Glomerular visceral epithelial cell (primary cell): ENCODE measurements at regions not wholly inside any gene's neighbourhood (a gene's known extent, or its start where the extent isn't known, plus 50 kb on each side); places are given as distances from the start of the nearest gene placed in this dataset.
"Not testable (repeated sequence)": the region's sequence is repeated elsewhere in the genome, so short reads cannot be mapped to it uniquely, and the experiment has no call there.

Experiments used
- DNase-seq: peaks from one replicate; pipeline ENCODE4 v3.0.0-alpha.2; 2016; ENCODE audit errors: extremely low spot score

DNA sequence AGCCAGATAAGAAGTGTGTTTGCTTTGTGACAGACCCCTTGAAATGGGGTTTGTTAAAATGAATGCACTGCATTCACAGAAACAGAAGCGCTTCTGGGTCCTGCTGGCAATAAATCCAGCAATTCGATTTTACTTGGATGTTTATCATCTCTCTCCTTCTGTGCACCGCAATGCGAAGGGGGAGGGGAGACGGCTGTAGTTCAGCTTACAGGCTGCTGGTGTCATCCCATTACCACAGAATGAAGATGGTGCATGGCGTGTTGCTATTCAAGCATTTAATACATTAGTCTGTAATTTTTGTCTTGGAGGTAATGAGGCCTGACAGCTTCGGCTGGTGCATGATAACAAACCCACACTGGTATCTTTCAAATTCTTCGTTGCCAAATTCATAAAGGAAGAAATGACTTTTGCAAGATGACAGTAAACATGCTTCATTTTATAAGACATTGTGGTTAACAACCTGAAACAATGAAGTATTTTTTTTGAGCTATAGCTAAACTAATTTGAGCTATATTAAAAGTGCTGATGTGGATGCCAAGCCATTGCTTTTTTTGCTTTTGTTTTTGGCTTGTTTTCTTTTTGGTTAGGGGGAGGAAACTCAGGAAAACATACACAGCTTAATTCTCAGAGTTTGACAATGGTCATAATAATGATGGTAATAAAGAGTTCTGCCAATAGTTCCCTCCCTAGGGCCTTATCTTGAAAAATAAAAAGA lies 418.3 kb downstream of the OTOL1 start:
- peak; percentile 82 for DNase-seq

DNA sequence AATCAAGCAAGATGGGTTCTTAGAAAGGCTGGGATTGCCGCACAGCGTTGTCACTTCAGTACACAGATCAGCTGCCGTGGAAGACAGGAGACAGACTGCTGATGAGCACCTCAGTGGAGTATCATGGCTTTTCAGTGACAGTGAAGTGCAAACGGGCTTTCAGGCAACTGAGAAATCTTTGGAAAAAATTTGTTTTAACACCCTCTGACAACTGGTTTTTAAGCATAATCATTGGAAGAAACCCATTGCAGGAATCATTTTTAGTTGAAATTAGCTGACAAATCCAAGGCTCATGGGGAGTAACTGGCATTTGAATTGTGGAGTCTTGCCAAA lies 418.8 kb downstream of the OTOL1 start:
- peak; percentile 1 for DNase-seq

DNA sequence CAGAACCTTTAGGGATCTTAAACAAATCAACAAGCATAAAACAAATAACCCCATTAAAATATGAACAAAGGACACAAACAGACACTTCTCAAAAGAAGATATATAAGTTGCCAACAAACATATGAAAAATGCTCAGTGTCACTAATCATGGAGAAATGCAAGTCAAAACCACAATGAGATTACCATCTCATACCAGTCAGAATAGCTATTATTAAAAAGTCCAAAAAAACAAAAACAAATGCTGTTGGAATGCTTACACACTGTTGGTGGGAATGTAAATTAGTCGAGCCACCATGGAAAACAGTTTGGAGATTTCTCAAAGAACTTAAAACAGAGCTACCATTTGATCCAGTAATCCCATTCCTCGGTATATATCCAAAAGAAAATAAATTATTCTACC lies 423.6 kb downstream of the OTOL1 start:
- no peak for DNase-seq

DNA sequence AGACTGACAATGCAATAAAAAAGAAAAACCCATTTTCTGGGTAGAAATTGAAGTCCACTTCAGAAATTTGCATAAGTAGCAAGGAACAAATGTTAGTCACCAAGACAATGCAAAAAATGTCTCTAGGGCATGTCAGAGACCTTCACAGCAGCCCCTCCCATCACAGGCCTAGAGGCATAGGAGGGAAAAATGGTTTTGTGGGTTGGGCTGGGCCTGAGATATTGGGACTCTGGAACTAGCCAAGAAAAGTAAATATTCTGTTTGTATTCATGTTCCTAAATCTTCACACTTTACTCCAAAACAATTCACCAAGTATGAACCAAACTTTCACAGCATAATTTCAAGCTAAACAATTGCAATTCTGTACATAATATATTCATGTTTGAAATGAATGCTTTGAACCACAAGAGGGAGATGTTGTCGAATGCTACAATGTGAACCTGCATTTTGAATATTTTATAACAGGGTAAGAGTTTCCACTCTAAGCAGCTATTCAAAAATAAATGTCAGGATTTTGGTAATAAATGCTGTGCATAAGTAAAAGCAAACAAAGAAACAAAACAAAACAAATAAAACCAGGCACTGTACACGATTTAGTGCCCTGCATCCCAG lies 429.2 kb downstream of the OTOL1 start:
- no peak for DNase-seq

DNA sequence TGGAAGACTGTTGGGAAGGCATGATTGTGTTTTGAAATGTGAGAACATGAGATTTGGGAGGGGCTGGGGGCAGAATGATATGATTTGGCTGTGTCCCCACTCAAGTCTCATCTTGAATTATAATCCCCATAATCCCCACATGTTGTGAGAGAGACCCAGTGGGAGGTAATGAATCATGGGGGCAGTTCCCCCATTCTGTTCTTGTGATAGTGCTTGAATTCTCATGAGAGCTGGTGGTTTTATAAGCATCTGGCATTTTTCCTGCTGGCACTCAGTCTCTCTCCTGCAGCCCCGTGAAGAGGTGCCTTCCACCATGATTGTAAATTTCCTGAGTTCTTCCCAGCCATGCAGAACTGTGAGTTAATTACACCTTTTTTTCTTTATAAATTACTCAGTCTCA lies 430.5 kb downstream of the OTOL1 start:
- no peak for DNase-seq

DNA sequence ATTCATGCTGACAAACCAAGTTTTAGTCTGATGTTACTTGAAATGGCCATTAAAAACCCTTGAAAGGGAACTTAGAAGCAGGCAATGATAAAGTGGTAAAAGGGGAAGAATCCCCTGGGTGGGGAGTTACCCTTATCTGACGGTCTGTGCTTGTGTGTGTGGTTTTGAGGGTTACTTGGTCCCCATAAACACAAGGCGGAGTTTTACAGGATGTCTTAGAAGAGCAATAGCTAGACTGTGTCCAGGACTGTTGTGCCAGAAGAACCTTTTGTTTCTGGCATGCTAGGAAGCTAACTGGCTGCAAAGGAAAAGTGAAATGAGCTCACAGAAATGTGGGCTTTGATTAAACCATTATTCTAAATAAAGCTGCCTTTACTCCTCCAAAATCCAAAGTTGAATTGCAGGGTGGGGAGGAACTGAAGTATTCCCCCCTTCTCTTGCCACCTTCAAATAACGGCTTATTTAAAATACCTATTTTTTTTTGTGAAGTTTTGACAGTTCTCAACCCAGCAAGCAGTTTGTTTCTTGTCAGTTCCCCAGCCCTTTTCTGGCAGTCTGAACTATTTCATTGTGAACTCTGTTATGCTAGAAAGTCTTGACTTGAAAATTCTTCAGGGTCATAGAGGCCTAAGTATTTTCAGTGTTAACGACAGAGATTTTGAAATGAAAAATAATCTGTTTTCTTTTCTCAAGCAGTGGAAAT lies 443.5 kb downstream of the OTOL1 start:
- no peak for DNase-seq

DNA sequence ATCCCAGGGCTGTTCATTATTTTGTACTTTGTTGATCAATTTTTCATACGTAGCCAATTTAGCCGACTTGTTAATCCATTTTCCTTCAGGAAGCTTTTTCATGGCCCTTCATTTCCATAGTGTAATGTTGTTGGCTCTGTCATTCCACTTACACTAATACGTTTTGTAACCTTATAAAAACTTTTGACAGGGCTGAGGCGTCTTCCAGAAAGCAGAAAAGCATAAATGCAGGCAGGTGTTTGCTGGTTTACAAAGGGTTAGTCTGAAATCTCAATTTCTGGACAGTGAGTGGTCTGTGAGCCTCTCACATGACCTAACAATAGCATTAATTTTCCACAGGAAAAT lies 444.0 kb downstream of the OTOL1 start:
- no peak for DNase-seq

DNA sequence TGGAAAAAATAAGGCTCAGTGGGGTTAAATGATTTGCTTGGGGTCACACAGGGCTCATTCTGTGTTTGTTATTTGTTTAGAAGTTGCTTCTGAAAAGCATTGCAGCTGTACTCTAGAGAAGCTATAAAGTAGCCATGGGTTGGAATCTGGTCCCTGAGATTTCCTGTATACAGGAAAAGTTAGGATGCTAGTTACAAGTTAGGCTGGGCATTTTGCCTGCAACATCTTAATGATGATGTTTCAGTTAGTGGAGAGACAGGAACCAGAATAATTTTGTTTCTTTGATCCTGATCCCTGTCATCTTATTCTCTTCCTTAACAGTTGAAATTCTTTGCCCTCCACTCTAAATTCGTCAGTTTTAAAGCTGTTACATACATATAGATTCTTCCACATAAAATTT lies 445.3 kb downstream of the OTOL1 start:
- no peak for DNase-seq

DNA sequence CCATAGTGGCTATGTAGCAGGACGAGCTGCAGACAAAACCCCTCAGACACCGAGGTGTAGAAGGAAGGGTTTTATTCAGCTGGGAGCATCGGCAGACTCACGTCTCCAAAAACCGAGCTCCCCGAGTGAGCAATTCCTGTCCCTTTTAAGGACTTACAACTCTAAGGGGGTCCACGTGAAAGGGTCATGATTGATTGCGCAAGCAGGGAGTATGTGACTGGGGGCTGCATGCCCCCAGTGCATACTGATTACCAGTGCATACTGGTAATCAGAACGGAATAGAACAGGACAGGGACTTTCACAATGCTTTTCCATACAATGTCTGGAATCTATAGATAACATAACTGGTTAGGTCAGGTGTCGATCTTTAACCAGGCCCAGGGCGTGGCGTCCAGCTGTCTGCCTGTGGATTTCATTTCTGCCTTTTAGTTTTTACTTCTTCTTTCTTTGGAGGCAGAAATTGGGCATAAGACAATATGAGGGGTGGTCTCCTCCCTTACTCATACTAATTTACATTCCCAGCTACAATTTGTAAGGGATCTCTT lies 447.3 kb downstream of the OTOL1 start:
- not testable (repeated sequence) for DNase-seq

DNA sequence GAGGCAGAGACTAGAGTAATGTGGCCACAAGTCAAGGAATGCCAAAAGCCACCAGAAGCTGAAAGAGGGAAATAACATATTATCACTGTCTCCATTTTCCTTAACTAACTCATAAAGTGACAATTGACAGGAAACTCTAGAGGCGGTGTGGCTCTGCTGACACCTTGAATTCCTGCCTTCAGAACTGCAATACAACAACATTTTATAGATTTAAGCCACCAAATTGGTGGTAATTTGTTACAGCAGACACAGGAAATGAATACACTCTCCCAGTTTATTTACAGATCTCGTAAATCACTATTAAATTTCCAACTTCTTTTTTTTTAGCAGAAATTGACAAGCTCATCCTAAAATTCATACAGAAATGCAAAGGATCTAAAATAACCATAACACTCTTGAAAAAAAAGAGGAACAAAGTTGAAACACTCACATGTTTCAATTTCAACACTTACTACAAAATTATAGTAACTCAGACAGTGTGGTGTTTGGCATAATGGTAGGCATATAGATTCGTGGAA lies 449.9 kb downstream of the OTOL1 start:
- DNase-seq: no peak

DNA sequence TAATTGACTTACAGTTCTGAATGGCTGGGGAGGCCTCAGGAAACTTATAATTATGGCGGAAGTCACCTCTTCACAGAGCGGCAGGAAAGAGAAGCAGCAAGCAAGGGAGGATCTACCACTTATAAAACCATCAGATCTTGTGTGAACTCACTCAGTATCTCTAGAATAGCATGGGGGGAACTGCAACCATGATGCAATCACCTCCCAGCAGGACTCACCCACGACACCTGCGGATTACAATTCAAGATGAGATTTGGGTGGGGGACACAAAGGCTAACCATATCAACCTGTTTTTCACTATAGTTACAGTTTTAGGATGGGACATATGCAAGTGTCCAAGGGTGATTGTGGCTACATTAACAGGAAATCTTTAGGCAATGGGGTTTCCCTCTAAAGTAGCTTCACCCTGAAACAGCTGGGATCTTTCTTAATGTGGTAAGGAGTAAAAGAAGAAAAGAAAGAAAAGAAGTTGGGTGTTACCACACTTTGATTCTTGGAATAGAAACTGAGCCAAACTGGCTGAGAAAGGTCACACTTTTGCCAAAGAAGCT lies 453.8 kb downstream of the OTOL1 start:
- no peak for DNase-seq

DNA sequence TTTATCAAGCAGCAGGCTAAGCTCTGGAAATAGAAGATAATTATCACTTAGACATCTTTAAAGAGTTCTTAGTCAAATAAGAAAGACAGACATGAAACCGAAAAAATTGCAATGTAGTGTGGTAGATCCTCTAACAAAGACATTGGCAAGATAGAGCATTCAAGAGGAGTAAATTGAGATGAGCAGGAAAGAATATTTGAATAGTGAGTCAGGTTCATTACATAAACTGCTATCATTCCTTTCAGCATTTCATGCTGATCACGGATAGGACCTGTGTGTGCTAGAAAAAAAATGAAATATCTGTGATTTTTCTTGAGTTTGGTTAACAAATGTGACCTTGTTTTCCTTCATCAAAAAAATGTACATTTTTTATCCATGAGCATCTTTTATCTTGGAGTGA lies 460.9 kb downstream of the OTOL1 start:
- DNase-seq: no peak

DNA sequence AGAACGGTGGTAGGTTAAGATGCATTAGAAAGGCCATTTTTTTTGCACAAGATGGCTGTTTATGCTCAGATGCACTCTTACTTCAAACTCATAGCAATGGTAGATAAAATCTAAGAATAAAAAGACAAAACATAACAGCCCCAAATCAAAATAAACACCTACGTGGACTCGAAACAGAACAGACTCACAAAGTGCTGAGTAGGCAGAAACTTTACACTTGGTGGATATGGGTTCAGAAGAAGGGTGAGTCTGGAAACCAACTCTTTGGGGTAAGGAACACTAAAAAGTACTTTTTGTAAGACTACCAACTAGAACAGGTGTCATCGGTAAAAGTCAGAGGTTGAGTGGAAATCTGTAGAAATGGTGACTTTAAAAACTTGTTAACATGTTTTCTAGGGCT lies 468.2 kb downstream of the OTOL1 start:
- no peak for DNase-seq

DNA sequence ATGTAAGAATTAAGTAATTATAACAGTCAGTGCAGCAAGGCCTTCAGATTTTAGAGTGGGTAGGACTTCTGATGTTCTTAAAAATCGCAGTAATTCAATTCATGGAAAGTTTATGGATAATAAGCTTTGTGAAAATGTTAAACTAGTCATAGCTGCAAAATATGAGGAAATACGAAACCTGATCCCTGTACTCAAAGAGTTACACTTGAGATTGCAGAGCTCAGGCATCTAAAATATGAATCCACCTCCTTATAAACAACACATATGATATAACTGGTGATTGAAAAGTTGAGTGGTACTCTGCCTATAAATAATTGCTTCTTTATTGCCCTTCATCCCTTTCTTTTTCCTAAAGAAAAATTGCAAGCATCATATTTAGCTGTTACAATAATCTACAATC lies 473.3 kb downstream of the OTOL1 start:
- no peak for DNase-seq

DNA sequence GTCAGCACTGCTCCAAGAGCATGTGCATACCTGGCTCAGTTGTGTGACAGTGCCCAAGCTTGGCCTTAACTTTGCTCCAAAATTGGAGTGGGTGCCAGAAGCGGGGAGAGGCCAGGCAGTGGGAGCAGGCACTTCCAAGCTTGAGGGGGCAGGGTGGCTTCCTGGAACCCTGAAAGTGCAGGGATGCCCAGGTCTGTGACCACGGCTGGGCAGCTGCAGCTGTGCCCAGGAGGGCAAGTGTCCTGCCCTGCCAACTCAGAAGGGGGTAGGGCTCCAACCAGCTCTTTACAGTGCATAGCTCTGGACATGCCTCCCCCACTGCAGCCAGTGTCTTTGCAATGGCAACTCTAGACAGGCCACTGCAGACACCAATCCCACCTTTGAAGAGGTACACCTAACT lies 478.6 kb downstream of the OTOL1 start:
- no peak for DNase-seq

DNA sequence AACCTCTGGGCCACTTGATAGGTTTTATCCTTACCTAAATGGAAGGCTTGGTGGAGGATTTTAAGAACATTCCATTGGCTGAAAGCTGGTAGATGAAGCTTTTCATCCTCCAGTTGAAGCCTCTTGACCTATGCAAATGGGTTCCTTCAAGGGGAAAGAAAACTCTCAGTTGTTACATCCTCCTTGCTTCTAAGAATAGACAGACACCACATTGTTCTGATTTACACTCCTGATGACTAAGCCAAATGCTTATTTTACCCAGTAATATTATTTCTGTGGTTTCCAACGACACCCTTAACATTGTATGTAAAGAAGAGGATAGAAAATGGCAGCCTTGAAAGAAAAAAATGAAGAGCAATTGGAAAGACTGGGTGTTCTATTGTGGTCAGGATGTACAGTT lies 480.5 kb downstream of the OTOL1 start:
- peak; percentile 1 for DNase-seq

DNA sequence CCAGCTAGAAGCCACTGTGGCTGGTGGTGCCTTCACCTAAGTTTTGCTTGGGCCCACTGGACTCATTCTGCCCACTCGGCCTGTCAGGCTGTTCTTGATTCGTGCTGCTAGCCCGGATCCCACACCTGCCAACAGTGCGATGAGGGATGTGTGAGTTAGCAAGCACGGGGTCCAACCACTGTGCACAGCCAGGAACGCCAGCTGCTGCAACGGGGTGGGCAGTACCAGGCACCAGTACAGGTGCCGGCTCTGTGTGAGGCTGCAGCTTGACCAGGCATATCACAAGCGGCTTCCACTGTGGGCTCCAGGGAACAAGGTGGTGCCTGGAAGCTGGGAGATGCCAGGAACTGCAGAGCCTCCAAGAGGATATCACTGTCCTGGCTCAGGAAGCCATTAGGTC lies 481.2 kb downstream of the OTOL1 start:
- no peak for DNase-seq

DNA sequence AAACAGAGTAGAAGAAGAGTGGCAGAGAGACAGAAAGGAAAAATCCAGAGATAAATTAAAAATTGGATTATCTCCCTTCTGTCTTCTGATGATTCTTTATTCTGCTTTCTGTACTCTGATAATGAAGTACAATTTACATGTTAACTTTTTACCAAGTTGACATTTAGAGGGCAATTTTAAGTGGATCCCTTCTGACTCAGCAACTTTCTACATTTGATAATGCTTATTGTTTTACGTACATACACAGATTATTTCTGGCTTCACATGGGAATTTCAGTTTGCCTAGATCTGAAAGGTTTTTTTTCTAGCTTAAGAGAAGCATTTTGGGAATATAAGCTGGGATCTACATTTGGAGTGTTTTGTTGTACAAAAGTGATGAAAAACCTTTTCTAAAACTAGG lies 491.3 kb downstream of the OTOL1 start:
- DNase-seq: no peak

DNA sequence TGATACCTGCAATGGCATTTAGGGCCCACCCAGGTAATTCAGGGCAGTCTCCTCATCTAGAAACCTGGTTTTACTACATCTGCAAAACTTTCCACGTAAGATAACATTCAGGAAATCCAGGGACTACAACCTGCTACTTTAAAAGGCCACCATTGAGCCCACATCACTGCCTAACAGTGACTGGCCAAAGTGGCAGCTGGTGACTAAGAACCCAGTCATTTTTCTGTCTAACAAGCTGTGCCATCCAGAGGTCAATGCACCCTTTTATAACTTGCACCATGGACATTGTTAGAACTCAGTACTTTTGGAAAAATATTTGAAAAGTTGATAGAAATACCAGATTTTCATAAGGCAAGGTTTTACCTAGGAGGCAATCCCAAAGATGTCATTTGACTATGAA lies 492.4 kb downstream of the OTOL1 start:
- DNase-seq: no peak

DNA sequence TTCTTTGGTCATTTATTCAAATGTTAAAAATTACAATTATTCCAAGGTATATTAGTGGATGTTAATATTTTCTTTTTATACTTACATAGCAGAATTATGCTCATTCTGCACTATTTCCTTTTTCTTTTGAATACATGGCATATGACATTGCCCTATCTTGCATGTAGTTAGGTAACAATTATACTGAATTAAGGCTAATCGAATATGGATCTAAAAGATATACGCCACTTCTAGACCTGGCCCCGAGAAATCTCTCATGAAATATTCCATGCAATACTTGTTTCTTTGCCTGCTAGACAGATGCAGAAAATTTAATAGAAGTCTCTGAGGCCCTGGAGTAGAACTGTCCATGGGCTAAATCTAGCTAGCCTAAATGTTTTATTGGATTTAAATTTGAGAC lies 493.4 kb downstream of the OTOL1 start:
- DNase-seq: no peak

DNA sequence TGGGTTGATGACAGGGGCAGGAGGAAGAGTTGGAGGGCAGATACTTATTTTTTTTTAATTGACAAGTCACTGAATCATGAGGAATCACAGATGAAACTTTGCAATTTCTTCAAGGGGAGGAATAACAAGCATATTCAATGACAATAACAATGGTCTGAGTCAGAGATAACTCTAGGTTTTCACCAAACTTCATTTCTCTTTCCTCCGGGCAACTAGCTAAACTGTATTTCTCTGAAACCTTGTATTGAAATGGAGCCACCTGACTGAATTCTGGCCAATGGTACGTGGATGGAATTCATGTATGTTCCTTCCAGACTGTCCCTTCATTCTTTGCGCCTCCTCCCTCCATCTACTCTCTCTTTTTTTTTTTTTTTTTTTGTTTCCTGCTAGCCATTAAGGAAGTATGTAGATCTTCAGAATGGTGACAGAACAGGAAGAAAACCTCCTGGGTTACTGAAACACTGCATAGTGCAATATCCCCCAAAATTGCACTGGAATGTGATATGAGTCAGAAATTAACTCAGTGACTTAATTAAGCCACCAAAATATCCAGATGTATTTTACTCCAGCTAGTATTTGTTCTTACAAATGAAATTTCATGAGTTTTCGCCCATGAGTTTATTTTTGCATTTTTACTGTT lies 495.4 kb downstream of the OTOL1 start:
- no peak for DNase-seq

DNA sequence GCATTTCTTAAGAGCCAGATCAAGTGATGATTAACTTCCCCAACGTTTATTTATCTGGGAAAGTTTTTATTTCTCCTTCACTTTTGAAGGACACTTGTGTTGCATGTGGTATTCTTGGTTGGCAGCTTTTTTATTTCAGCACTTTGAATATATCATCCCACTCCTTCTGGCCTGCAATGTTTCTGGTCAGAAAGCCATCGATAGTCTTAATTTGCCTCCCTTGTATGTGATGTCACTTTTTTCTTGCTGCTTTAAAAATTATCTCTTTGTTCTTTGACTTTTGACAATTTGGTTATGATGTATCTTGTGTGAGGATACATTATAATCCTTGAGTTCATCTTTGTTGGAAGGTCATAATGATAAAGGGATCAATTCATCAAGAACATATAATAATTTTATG lies 503.2 kb downstream of the OTOL1 start:
- DNase-seq: no peak
